ENCODE measurements at regions not wholly inside any gene's neighbourhood (a gene's known extent, or its start where the extent isn't known, plus 50 kb on each side); places are given as distances from the start of the nearest gene placed in this dataset.

GRCh38 chr2:117631152-117631945, 183.1 kb upstream of the DDX18 start:
- intact Hi-C loops (cut with micrococcal nuclease), result no loop called here
- Histone ChIP-seq H3K27me3 (ENCODE audit: control insufficient read depth in 2 of 2, insufficient read depth in 2 of 2, low read length in 2 of 2) (no peaks in the 10 kb centered on the region), H3K36me3 (ENCODE audit: control insufficient read depth in 2 of 2, extremely low read depth in 1 of 2, insufficient read depth in 2 of 2, low read length in 2 of 2) (no peaks in the 10 kb centered on the region), H3K9me3 (replicated peaks; ENCODE audit: control insufficient read depth, insufficient read depth, low read length) (peaks cover 4% of the 10 kb centered on the region), H4K20me1 (replicated peaks; ENCODE audit: control insufficient read depth, extremely low read depth, insufficient read depth, low read length) (no peaks in the 10 kb centered on the region), H3K27ac (ENCODE audit: insufficient read depth, low read depth, low read length) (no peak overlapping the region), H3K4me1 (ENCODE audit: control insufficient read depth, extremely low read depth, insufficient read depth, low read length) (no peaks in the 10 kb centered on the region), H3K9ac (replicated peaks; ENCODE audit: extremely low read depth, insufficient read depth, low read length) (no peak overlapping the region), H3K9me1 (replicated peaks; ENCODE audit: control insufficient read depth, extremely low read depth, insufficient read depth, low read length) (no peaks in the 10 kb centered on the region), H3K79me2 (ENCODE audit: control insufficient read depth, insufficient read depth, low read length) (no peaks in the 10 kb centered on the region), H3K4me2 (ENCODE audit: insufficient read depth, low read length) (no peak overlapping the region), H3K4me3 (replicated peaks in 1 of 3; ENCODE audit: insufficient read depth in 1 of 3, low read depth in 1 of 3, low read length in 3 of 3) (no peak overlapping the region), H2AFZ (ENCODE audit: low read depth, low read length) (no peak overlapping the region)
- CTCF ChIA-PET, result no interaction called here
- dilution Hi-C loops (cut with MboI; ENCODE audit: extremely low pct_ligation_motif_present, low sequenced_read_pairs), result no loop called here
- POLR2A ChIA-PET, result no interaction called here
- no peak for DNase-seq (ENCODE audit: low read depth, low spot score)
- BruUV-seq (replicated peaks), result no TSS peak
- TF ChIP-seq GATA2 (IDR thresholded peaks at IDR 0.05; ENCODE audit: insufficient read depth, insufficient read length, low read depth, low read length), result no peak
- no peak for TF ChIP-seq FOS (IDR thresholded peaks at IDR 0.05; ENCODE audit: borderline replicate concordance, insufficient read depth, low read length)
- no peak for TF ChIP-seq MYC (IDR thresholded peaks at IDR 0.05; ENCODE audit: low read depth, low read length)
- no peak for TF ChIP-seq POLR2AphosphoS5 (IDR thresholded peaks at IDR 0.05; ENCODE audit: insufficient read depth, low read depth, low read length)
- FAIRE-seq, result no peak

DNA sequence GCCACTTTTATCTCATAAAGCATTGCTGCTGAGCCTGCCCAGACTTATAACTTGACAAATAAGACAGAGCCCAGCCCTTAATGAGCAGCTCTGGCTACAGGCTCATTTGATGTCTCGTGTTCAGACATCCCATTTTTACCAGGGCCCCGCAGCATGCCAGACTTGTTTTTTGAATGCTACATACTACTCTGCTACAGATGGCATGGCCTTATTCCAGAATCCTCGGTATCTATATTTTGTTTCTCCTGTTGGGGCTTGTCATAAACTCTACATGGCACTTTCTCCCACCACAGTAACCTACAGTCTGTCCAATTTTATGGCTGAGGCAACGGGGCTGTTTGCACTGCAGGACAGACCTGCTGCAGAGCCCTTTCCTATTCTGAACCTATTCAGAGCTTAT, 179.0 kb upstream of the DDX18 start:
- no peaks in the 10 kb centered on the region for H3K79me2 ChIP-seq (ENCODE audit: control insufficient read depth, insufficient read depth, low read length)
- TF ChIP-seq POLR2AphosphoS5 (IDR thresholded peaks at IDR 0.05; ENCODE audit: insufficient read depth, low read depth, low read length) (no peak), CTCF (IDR thresholded peaks at IDR 0.05; ENCODE audit: extremely low read depth in 1 of 2, insufficient read depth in 1 of 2, low read depth in 1 of 2, low read length in 2 of 2) (no peak), JUN (IDR thresholded peaks at IDR 0.05; ENCODE audit: borderline replicate concordance, insufficient read depth, insufficient read length, low read depth) (no peak), GATA2 (IDR thresholded peaks at IDR 0.05; ENCODE audit: insufficient read depth, insufficient read length, low read depth, low read length) (no peak), POLR2A (IDR thresholded peaks at IDR 0.05; ENCODE audit: low read depth, low read length) (no peak), EZH2 (IDR thresholded peaks at IDR 0.05; ENCODE audit: borderline replicate concordance, low read depth, low read length, severe bottlenecking) (no peak), FOS (IDR thresholded peaks at IDR 0.05; ENCODE audit: borderline replicate concordance, insufficient read depth, low read length) (no peak), MYC (IDR thresholded peaks at IDR 0.05; ENCODE audit: low read depth, low read length) (no peak)
- TF ChIP-seq, protein P1, sequence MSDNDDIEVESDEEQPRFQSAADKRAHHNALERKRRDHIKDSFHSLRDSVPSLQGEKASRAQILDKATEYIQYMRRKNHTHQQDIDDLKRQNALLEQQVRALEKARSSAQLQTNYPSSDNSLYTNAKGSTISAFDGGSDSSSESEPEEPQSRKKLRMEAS (IDR thresholded peaks at IDR 0.05; ENCODE audit: insufficient read depth, insufficient read length), result no peak
- FAIRE-seq (no peak), DNase-seq (ENCODE audit: low read depth, low spot score) (no peak)
- H3K4me1 ChIP-seq (ENCODE audit: control insufficient read depth, extremely low read depth, insufficient read depth, low read length), result no peaks in the 10 kb centered on the region
- dilution Hi-C loops (cut with MboI; ENCODE audit: extremely low pct_ligation_motif_present, low sequenced_read_pairs), result no loop called here
- H3K4me2 ChIP-seq (ENCODE audit: insufficient read depth, low read length), result no peak overlapping the region
- intact Hi-C loops (cut with micrococcal nuclease), result no loop called here
- H3K27ac ChIP-seq (ENCODE audit: insufficient read depth, low read depth, low read length), result no peak overlapping the region
- H3K36me3 ChIP-seq (ENCODE audit: control insufficient read depth in 2 of 2, extremely low read depth in 1 of 2, insufficient read depth in 2 of 2, low read length in 2 of 2), result no peaks in the 10 kb centered on the region
- no peaks in the 10 kb centered on the region for H3K27me3 ChIP-seq (ENCODE audit: control insufficient read depth in 2 of 2, insufficient read depth in 2 of 2, low read length in 2 of 2)
- ChIA-PET POLR2A (no interaction called here), CTCF (no interaction called here)
- peaks cover 2% of the 10 kb centered on the region for H3K9me3 ChIP-seq (replicated peaks; ENCODE audit: control insufficient read depth, insufficient read depth, low read length)
- H4K20me1 ChIP-seq (replicated peaks; ENCODE audit: control insufficient read depth, extremely low read depth, insufficient read depth, low read length), result no peaks in the 10 kb centered on the region
- H3K9me1 ChIP-seq (replicated peaks; ENCODE audit: control insufficient read depth, extremely low read depth, insufficient read depth, low read length), result no peaks in the 10 kb centered on the region
- H3K9ac ChIP-seq (replicated peaks; ENCODE audit: extremely low read depth, insufficient read depth, low read length), result no peak overlapping the region
- H3K4me3 ChIP-seq (replicated peaks in 1 of 3; ENCODE audit: insufficient read depth in 1 of 3, low read depth in 1 of 3, low read length in 3 of 3), result no peak overlapping the region
- no peak overlapping the region for H2AFZ ChIP-seq (ENCODE audit: low read depth, low read length)
- BruUV-seq (replicated peaks), result no TSS peak
